Activated CD8-positive, alpha-beta memory T cell treated with anti-CD3 and anti-CD28 coated beads, Interleukin-2, amount 10 ng/mL, durations not matched to agents 7 days and 5 days (primary cell): ENCODE measurements at regions not wholly inside any gene's neighbourhood (a gene's known extent, or its start where the extent isn't known, plus 50 kb on each side); places are given as distances from the start of the nearest gene placed in this dataset.
"Not testable (repeated sequence)": the region's sequence is repeated elsewhere in the genome, so short reads cannot be mapped to it uniquely, and the experiment has no call there.

Experiments used
- ATAC-seq: fragments of 150-1000 bp; cut with Tn5 transposase; one replicate; pipeline ENCODE4 v1.10.0; 2021; ENCODE audit warnings: moderate library complexity
- CTCF ChIA-PET: fragments of 350-600 bp; sonication (Branson Sonifier 250); formaldehyde crosslinking; loops from one replicate; lab custom pipeline; 2021; ENCODE audit warnings: antibody characterized with exemption; lab: Charles Lee
- DNase-seq: peaks from one replicate; pipeline ENCODE4 v3.0.0-alpha.2; 2020
- H3K27ac Mint-ChIP-seq: one replicate; pipeline ENCODE4 v1.8.0; 2021; ENCODE audit warnings: mild to moderate bottlenecking, mixed read lengths
- H3K27me3 Mint-ChIP-seq: one replicate; pipeline ENCODE4 v1.8.0; 2021; ENCODE audit warnings: mixed read lengths
- H3K36me3 Mint-ChIP-seq: one replicate; pipeline ENCODE4 v1.8.0; 2021; ENCODE audit warnings: mild to moderate bottlenecking, mixed read lengths
- H3K4me1 Mint-ChIP-seq: one replicate; pipeline ENCODE4 v1.8.0; 2021; ENCODE audit warnings: mixed read lengths
- H3K4me3 Mint-ChIP-seq: one replicate; pipeline ENCODE4 v1.8.0; 2021; ENCODE audit warnings: mild to moderate bottlenecking, moderate library complexity, mixed read lengths
- H3K9me3 Mint-ChIP-seq: one replicate; pipeline ENCODE4 v1.8.0; 2022; ENCODE audit warnings: low read depth, mixed read lengths

DNA sequence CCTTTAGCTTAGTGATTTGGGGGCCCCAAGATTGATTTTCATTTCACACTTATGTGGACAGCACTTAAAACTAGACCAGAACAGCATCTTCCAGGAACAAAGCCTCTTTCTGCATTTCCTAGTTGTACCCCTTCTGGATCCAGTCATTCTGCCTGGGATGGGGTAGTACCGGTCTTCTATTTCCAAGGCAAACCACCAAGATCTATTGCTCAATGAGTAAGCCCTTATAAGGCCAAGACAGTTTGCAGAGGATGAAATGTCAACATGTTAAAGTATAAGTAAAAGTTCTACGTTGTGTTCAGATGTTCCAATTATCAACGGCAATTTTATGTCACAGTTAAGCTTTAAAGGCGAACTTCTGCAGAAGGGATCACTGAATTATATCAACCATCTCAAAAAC lies 106.9 kb upstream of the ZNF746 start:
- H3K4me1 Mint-ChIP-seq = peaks cover 25% of the 10 kb centered on the region
- H3K27ac Mint-ChIP-seq = no peak overlapping the region
- H3K4me3 Mint-ChIP-seq = no peak overlapping the region
- DNase-seq (no peak), ATAC-seq (no peak)
- H3K9me3 Mint-ChIP-seq = no peaks in the 10 kb centered on the region
- H3K36me3 Mint-ChIP-seq = peaks cover 78% of the 10 kb centered on the region
- CTCF ChIA-PET = interaction anchor here (0.7 to 2.9 kb wide), 4 partner anchors 12 to 21 kb away, joined by 3 to 14 read pairs (median 4); no protein-coding TSS in a partner anchor
- peaks cover 11% of the 10 kb centered on the region for H3K27me3 Mint-ChIP-seq

- not testable (repeated sequence) for H3K9me3 Mint-ChIP-seq
- DNase-seq = peak; percentile 86
- CTCF ChIA-PET = interaction anchor here (1.5 kb wide), 1 partner anchor 24 kb away, joined by 4 read pairs; no protein-coding TSS in a partner anchor
- Mint-ChIP-seq H3K27ac (peak overlapping the region; percentile 80), H3K4me3 (peak overlapping the region; percentile 37), H3K4me1 (peaks cover 34% of the 10 kb centered on the region), H3K36me3 (peaks cover 77% of the 10 kb centered on the region), H3K27me3 (peaks cover 11% of the 10 kb centered on the region)
- ATAC-seq = peak; percentile 97
Observed at GRCh38 chr7:149600669-149601330, 103.2 kb upstream of the ZNF746 start.

DNA sequence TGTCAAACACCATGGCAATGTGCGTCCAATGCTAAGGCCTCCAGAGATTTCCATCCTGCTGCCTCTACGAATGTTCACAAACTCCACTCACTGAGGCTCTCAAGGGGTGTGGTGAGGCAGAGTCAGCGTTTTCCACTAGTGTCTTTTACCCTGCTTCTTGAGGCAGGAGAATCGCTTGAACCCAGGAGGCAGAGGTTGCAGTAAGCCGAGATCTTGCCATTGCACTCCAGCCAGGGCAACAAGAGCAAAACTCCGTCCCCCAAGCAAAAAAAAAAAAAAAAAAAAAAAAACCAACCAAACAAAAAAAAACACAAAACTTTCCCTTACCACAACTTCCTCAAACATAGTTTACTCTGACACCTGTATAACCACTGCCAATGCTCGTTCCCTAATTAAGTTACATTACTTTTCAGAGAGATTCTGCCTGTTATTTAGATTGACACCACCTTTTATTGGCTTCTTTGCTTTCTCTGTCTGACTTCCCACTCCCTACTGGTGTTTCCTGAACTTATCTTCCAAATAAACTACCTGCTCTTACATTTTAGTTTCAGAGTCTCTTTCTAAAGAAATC lies 102.1 kb upstream of the ZNF746 start:
- Mint-ChIP-seq H3K4me3 (peak overlapping the region; percentile 58), H3K4me1 (peaks cover 34% of the 10 kb centered on the region)

DNA sequence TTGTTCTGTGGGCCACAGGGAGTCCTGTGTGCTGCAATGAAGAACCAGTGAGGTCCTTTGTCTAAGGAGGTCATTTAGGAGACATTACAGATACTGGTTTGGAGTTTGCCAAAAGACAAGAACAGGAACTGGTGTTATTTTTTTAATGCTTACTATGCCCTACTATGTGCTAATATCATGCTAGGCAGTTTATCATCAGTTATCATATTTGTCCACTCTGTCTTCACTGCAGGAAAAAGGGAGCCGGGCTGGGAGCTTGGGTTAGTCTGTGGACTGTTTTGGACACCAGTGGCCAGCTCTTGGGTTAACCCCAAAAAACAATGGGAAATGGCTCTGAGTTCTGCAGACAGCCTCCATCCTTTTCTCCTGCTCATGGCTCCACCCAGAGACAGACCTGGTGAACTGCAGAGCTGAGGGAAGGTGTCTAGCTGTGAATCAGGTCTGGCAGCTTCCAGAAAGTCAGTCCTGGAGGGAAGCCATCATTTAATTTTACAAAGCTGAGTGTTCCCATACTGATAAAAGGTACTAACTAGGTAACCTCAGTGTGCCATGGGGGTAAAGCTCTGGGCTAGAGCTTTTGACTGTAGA lies 101.2 kb upstream of the ZNF746 start:
- Mint-ChIP-seq H3K4me3 (no peak overlapping the region), H3K4me1 (peaks cover 34% of the 10 kb centered on the region), H3K9me3 (no peaks in the 10 kb centered on the region), H3K27ac (no peak overlapping the region), H3K36me3 (peaks cover 70% of the 10 kb centered on the region), H3K27me3 (peaks cover 5% of the 10 kb centered on the region)
- no peak for ATAC-seq
- DNase-seq = peak; percentile 61
- CTCF ChIA-PET = interaction anchor here (0.6 to 1.6 kb wide), 6 partner anchors 11 to 176 kb away, joined by 3 to 8 read pairs (median 3); no protein-coding TSS in a partner anchor

More for the DNA sequence above, 102.1 kb upstream of the ZNF746 start:
- H3K36me3 Mint-ChIP-seq = peaks cover 76% of the 10 kb centered on the region
- H3K9me3 Mint-ChIP-seq = no peaks in the 10 kb centered on the region
- CTCF ChIA-PET = interaction anchor here (0.6 to 1.5 kb wide), 4 partner anchors 15 to 26 kb away, joined by 3 to 8 read pairs (median 4); no protein-coding TSS in a partner anchor
- H3K27me3 Mint-ChIP-seq = peaks cover 11% of the 10 kb centered on the region
- H3K27ac Mint-ChIP-seq = peak overlapping the region; percentile 80
- DNase-seq (no peak), ATAC-seq (no peak)

GRCh38 chr7:149597789-149598188 lies 100.2 kb upstream of the ZNF746 start:
- H3K27ac Mint-ChIP-seq, ATAC-seq, H3K27me3 Mint-ChIP-seq, H3K4me3 Mint-ChIP-seq, H3K9me3 Mint-ChIP-seq, DNase-seq: not testable (repeated sequence)
- Mint-ChIP-seq H3K36me3 (peaks cover 64% of the 10 kb centered on the region), H3K4me1 (peaks cover 32% of the 10 kb centered on the region)
- CTCF ChIA-PET = interaction anchor here (1.6 kb wide), 1 partner anchor 175 kb away, joined by 5 read pairs; no protein-coding TSS in a partner anchor

DNA sequence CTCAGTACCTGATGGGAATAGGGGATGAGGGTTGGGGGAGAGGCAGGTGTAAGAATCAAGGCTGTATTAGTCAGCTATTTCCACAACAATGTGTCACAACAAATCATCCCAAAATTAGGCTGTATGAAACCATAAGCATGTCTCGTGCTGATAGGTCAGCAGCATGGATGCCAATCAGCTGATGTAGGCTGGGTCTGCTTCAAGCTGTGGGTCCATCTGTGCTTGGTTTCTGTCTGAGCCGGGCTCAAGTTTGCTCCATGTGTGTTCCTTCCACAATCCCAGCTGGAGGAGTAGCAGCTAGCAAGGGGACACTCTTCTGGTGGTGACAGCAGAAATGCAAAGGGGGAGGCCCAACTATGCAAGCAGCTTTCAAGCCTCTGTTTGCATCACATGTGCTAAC lies 97.9 kb upstream of the ZNF746 start:
- DNase-seq (no peak), ATAC-seq (no peak)
- Mint-ChIP-seq H3K27ac (no peak overlapping the region), H3K27me3 (peaks cover 2% of the 10 kb centered on the region), H3K36me3 (peaks cover 49% of the 10 kb centered on the region), H3K9me3 (no peaks in the 10 kb centered on the region), H3K4me1 (peaks cover 19% of the 10 kb centered on the region), H3K4me3 (no peak overlapping the region)
- CTCF ChIA-PET = no interaction called here

DNA sequence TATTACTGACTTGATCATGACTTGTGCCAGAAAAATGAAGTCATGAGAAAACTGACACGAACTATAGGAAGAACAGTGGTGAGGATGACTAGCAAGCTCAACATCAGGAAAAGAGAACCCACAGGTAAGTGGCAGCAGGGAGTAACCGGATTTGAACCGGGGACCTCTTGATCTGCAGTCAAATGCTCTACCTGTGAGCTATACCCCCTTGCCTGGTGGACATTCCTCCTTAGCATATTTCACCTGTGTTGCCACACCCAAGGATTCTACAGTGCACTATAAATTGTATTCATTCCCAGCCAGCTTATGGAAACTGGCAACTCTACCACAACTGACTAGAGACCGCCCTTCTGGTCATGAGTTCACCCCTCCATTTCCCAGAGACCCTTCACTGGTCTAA lies 97.5 kb upstream of the ZNF746 start:
- Mint-ChIP-seq H3K9me3 (no peaks in the 10 kb centered on the region), H3K27me3 (peaks cover 2% of the 10 kb centered on the region), H3K27ac (no peak overlapping the region), H3K4me3 (no peak overlapping the region), H3K4me1 (peaks cover 15% of the 10 kb centered on the region), H3K36me3 (peaks cover 53% of the 10 kb centered on the region)
- DNase-seq (no peak), ATAC-seq (no peak)
- CTCF ChIA-PET = no interaction called here

GRCh38 chr7:149588930-149589329 lies 91.3 kb upstream of the ZNF746 start:
- ATAC-seq = no peak
- Mint-ChIP-seq H3K27me3 (no peaks in the 10 kb centered on the region), H3K4me3 (no peak overlapping the region), H3K27ac (no peak overlapping the region), H3K9me3 (peaks cover 3% of the 10 kb centered on the region), H3K4me1 (no peaks in the 10 kb centered on the region), H3K36me3 (peaks cover 58% of the 10 kb centered on the region)
- CTCF ChIA-PET = no interaction called here
- DNase-seq = no peak

GRCh38 chr7:149586646-149587645 lies 89.3 kb upstream of the ZNF746 start:
- Mint-ChIP-seq H3K36me3 (peaks cover 69% of the 10 kb centered on the region), H3K4me1 (peaks cover 9% of the 10 kb centered on the region), H3K9me3 (peaks cover 3% of the 10 kb centered on the region), H3K27me3 (no peaks in the 10 kb centered on the region), H3K4me3 (no peak overlapping the region), H3K27ac (no peak overlapping the region)
- CTCF ChIA-PET = interaction anchor here (0.9 to 1.1 kb wide), 2 partner anchors 12 to 18 kb away, joined by 3 read pairs; no protein-coding TSS in a partner anchor
- DNase-seq (no peak), ATAC-seq (no peak)

DNA sequence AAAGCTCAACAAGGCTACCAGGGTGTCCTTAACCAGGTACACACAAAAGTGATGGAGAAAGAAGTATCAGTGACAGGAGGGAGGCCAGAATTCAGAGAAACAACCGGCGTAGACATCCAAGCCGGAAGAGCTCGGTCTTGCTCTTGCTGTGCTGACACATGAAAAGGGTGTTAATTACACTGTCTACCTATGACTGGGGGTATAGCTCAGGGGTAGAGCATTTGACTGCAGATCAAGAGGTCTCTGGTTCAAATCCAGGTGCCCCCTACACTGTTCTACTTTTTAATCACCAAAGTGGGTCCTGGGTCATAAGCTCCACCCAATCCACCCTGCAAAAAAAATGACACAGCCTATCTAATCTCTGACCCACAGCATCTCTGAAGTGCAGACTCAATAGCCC lies 86.9 kb upstream of the ZNF746 start:
- DNase-seq = no peak
- CTCF ChIA-PET = interaction anchor here (1.1 kb wide), 1 partner anchor 15 kb away, joined by 3 read pairs; no protein-coding TSS in a partner anchor
- ATAC-seq = no peak
- no peak overlapping the region for H3K27ac Mint-ChIP-seq
- no peak overlapping the region for H3K4me3 Mint-ChIP-seq
- peaks cover 25% of the 10 kb centered on the region for H3K4me1 Mint-ChIP-seq
- H3K36me3 Mint-ChIP-seq = peaks cover 79% of the 10 kb centered on the region
- H3K9me3 Mint-ChIP-seq = peaks cover 3% of the 10 kb centered on the region
- H3K27me3 Mint-ChIP-seq = no peaks in the 10 kb centered on the region

- Mint-ChIP-seq H3K4me3 (no peak overlapping the region), H3K9me3 (peaks cover 3% of the 10 kb centered on the region), H3K27me3 (no peaks in the 10 kb centered on the region), H3K4me1 (peaks cover 25% of the 10 kb centered on the region), H3K27ac (no peak overlapping the region), H3K36me3 (peaks cover 80% of the 10 kb centered on the region)
- CTCF ChIA-PET = no interaction called here
- ATAC-seq = no peak
- DNase-seq = no peak
Observed at GRCh38 chr7:149584009-149584408, 86.4 kb upstream of the ZNF746 start.

GRCh38 chr7:149580328-149580727 lies 82.7 kb upstream of the ZNF746 start:
- ATAC-seq (no peak), DNase-seq (no peak)
- Mint-ChIP-seq H3K4me1 (peaks cover 25% of the 10 kb centered on the region), H3K36me3 (peaks cover 72% of the 10 kb centered on the region), H3K9me3 (peaks cover 10% of the 10 kb centered on the region), H3K27me3 (no peaks in the 10 kb centered on the region), H3K27ac (peak overlapping the region; percentile 81), H3K4me3 (no peak overlapping the region)
- CTCF ChIA-PET = interaction anchor here (1.1 kb wide), 1 partner anchor 9 kb away, joined by 4 read pairs; no protein-coding TSS in a partner anchor
